IPS DF 4.7 (cell line): ENCODE measurements at regions not wholly inside any gene's neighbourhood (a gene's known extent, or its start where the extent isn't known, plus 50 kb on each side); places are given as distances from the start of the nearest gene placed in this dataset.
"Not testable (repeated sequence)": the region's sequence is repeated elsewhere in the genome, so short reads cannot be mapped to it uniquely, and the experiment has no call there.

Source experiments
- DNase-seq: peaks from one replicate; pipeline ENCODE4 v3.0.0-alpha.2; 2013; ENCODE audit warnings: low spot score; ENCODE audit errors: extremely low read depth

- no peak for DNase-seq
These were observed 120.9 kb downstream of the TMEM168 start for GRCh38 chr7:112669306-112669705.

- DNase-seq, result no peak
These were observed 120.0 kb downstream of the TMEM168 start for GRCh38 chr7:112670193-112670592.

- no peak for DNase-seq
These were observed 111.6 kb downstream of the TMEM168 start for GRCh38 chr7:112678626-112679025.

GRCh38 chr7:112689466-112690177 lies 100.6 kb downstream of the TMEM168 start:
- DNase-seq, result not testable (repeated sequence)

- DNase-seq, result no peak
These were observed 97.9 kb downstream of the TMEM168 start for GRCh38 chr7:112692333-112692732.

- not testable (repeated sequence) for DNase-seq
These were observed 93.0 kb downstream of the TMEM168 start for GRCh38 chr7:112697211-112697610.

- no peak for DNase-seq
These were observed 90.3 kb downstream of the TMEM168 start for GRCh38 chr7:112699725-112700513.

GRCh38 chr7:112701456-112701855 lies 88.7 kb downstream of the TMEM168 start:
- no peak for DNase-seq

- no peak for DNase-seq
These were observed 82.5 kb downstream of the TMEM168 start for GRCh38 chr7:112707655-112708054.

- no peak for DNase-seq
These were observed 82.0 kb downstream of the TMEM168 start for GRCh38 chr7:112708236-112708635.
